ENCODE measurements at regions not wholly inside any gene's neighbourhood (a gene's known extent, or its start where the extent isn't known, plus 50 kb on each side); places are given as distances from the start of the nearest gene placed in this dataset.
"Not testable (repeated sequence)": the region's sequence is repeated elsewhere in the genome, so short reads cannot be mapped to it uniquely, and the experiment has no call there.

GRCh38 chr2:64914735-64915509 is 74.3 kb upstream of the SLC1A4 start:
- no peak for DNase-seq (ENCODE audit: low spot score)

GRCh38 chr2:64915510-64915900 is 73.7 kb upstream of the SLC1A4 start:
- DNase-seq (ENCODE audit: low spot score) = no peak

GRCh38 chr2:64918220-64918886 is 70.8 kb upstream of the SLC1A4 start:
- DNase-seq (ENCODE audit: low spot score) = no peak

GRCh38 chr2:64919261-64919660 is 69.9 kb upstream of the SLC1A4 start:
- no peak for DNase-seq (ENCODE audit: low spot score)

GRCh38 chr2:64922482-64923384 is 66.5 kb upstream of the SLC1A4 start:
- DNase-seq (ENCODE audit: low spot score) = no peak

- no peak for DNase-seq (ENCODE audit: low spot score)
These were observed 65.9 kb upstream of the SLC1A4 start for GRCh38 chr2:64923385-64923710.

GRCh38 chr2:64924170-64924934 is 64.8 kb upstream of the SLC1A4 start:
- DNase-seq (ENCODE audit: low spot score) = no peak

- not testable (repeated sequence) for DNase-seq (ENCODE audit: low spot score)
These were observed 63.1 kb upstream of the SLC1A4 start for GRCh38 chr2:64925930-64926722.

GRCh38 chr2:64928813-64929212 is 60.4 kb upstream of the SLC1A4 start:
- DNase-seq (ENCODE audit: low spot score) = no peak

GRCh38 chr2:64929333-64929732 is 59.9 kb upstream of the SLC1A4 start:
- no peak for DNase-seq (ENCODE audit: low spot score)

- DNase-seq (ENCODE audit: low spot score) = no peak
These were observed 58.9 kb upstream of the SLC1A4 start for GRCh38 chr2:64930258-64930671.

- DNase-seq (ENCODE audit: low spot score) = no peak
These were observed 57.7 kb upstream of the SLC1A4 start for GRCh38 chr2:64931246-64932115.

- DNase-seq (ENCODE audit: low spot score) = no peak
These were observed 57.2 kb upstream of the SLC1A4 start for GRCh38 chr2:64932116-64932370.

GRCh38 chr2:64932371-64933216 is 56.6 kb upstream of the SLC1A4 start:
- no peak for DNase-seq (ENCODE audit: low spot score)

GRCh38 chr2:64934530-64934929 is 54.7 kb upstream of the SLC1A4 start:
- no peak for DNase-seq (ENCODE audit: low spot score)

- no peak for DNase-seq (ENCODE audit: low spot score)
These were observed 52.4 kb upstream of the SLC1A4 start for GRCh38 chr2:64936809-64937208.

GRCh38 chr2:64937314-64937686 is 51.9 kb upstream of the SLC1A4 start:
- DNase-seq (ENCODE audit: low spot score) = not testable (repeated sequence)

GRCh38 chr2:64937687-64938491 is 51.3 kb upstream of the SLC1A4 start:
- DNase-seq (ENCODE audit: low spot score) = no peak
